Motor neuron (in vitro differentiated cells): ENCODE measurements at regions not wholly inside any gene's neighbourhood (a gene's known extent, or its start where the extent isn't known, plus 50 kb on each side); places are given as distances from the start of the nearest gene placed in this dataset.

Source experiments
- ATAC-seq, 8 experiments: fragments of 200-7000 bp; cut with Tn5 transposase; replicated peaks in 6 of 8; 2 replicates each; pipeline ENCODE4 v1.8.0; 2021; ENCODE audit warnings: mild to moderate bottlenecking in 8 of 8, moderate library complexity in 8 of 8
- H3K27ac ChIP-seq, 2 donors: fragments of 250-450 bp; sonication (Bioruptor Pico); 2 replicates each; pipeline ENCODE4 v1.9.0; 2021; ENCODE audit warnings: antibody characterized with exemption in 2 of 2, mild to moderate bottlenecking in 2 of 2, moderate library complexity in 1 of 2
- H3K4me1 ChIP-seq, 2 donors: fragments of 250-450 bp; sonication (Bioruptor Pico); replicated peaks in 1 of 2; 2 replicates each; pipeline ENCODE4 v1.6.1; 2021; ENCODE audit warnings: antibody characterized with exemption in 2 of 2, mild to moderate bottlenecking in 2 of 2, moderate library complexity in 1 of 2
- H3K4me3 ChIP-seq, 5 donors: fragments of 250-450 bp; sonication (Bioruptor Pico); 2 replicates each; pipeline ENCODE4 v1.9.0; 2021; ENCODE audit warnings: antibody characterized with exemption in 5 of 5, mild to moderate bottlenecking in 5 of 5, moderate library complexity in 4 of 5
- WGBS, 10 experiments: fragments of 450-650 bp; shearing (Covaris generic); methylation state at CpG; one replicate each; pipeline ENCODE4 v1.0.0; 2022; 5-methylcytosine and 5-hydroxymethylcytosine counted together
- in situ Hi-C, 9 experiments: fragments of 400-800 bp; cut with MboI; loops; one replicate each; pipeline ENCODE4 v1.15.0; 2021; ENCODE audit warnings: low sequenced_read_pairs in 9 of 9, low pct_unique_long_range_greater_than_20kb in 2 of 9; ENCODE audit not compliant: unreplicated experiment in 9 of 9

DNA sequence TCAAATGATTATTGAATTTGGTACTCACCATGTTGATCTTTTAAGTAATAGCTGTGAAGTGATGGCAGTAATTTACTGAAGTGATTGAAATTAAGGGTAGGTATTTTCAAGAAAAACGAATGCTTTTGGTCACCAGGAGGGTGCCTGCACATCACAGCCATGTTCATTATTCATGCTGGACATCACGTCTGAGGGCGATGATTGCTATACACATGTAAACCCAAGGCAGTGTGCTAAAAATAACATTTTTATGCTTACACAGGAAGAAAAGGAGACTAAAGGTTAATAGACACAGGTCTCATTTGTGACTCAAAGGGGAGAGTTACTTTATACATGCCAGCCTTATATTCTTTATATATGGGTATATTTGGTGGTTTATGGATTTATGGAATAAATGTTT is 1146.0 kb downstream of the NLGN4X start:
- in situ Hi-C loops = no loop called here
- H3K4me1 ChIP-seq = peaks cover 18 to 28% of the 10 kb centered on the region in 2 donors
- ATAC-seq = peak in 4 of 8 experiments; percentile 14 to 54 (median 37)
- H3K27ac ChIP-seq = no peak overlapping the region
- H3K4me3 ChIP-seq = no peak overlapping the region
- WGBS, 10 experiments = 0 to 46% (median 0%) methylated on average over 1 to 3 of the region's 3 CpGs; no CpG with 5 or more reads in 5 of the 10 experiments

DNA sequence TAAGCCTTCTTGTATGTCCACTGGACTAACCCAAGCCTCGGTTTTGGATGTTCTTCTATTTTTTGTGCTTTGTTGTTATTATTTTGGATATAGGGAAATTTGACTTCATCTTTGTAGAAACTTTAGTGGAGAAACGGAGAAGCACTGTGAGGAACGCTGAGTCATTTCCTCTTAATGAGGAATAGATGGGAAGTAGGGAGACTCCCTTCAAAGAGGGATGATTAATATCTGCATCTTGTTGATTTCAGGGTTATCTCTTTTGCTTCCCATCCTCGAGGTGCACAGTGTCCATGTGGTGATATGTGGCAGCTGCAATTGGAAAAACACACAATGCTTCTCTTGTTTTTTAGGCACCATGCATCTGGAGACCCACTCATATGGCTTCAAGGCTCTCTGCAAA is 1147.9 kb downstream of the NLGN4X start:
- in situ Hi-C loops = no loop called here
- no peak overlapping the region for H3K27ac ChIP-seq

DNA sequence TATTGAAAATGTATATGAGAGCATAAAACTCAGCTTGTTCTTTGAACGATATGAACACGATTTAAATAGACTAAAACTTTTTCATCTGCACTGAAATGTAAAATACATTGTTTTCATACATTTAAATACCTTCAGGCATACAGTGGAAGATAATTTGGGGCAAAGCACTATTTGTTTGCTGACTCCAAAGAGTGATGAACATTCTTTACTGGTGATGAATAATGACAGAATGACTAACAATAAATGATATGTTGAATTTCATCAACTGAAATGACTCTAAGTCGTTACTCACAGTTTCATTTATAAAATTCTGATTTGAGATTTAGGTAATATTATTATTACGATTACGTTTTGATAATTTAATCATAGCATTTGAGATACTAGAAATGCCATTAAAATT is 1160.1 kb downstream of the NLGN4X start:
- no peak overlapping the region for H3K4me3 ChIP-seq
- no peak overlapping the region for H3K27ac ChIP-seq
- WGBS, 10 experiments = 3 to 100% (median 62%) methylated on average over 2 to 5 of the region's 5 CpGs; no CpG with 5 or more reads in 3 of the 10 experiments
- in situ Hi-C loops = no loop called here
- ATAC-seq = no peak
- no peaks in the 10 kb centered on the region for H3K4me1 ChIP-seq

More for the DNA sequence above, 1147.9 kb downstream of the NLGN4X start:
- no peak overlapping the region for H3K4me3 ChIP-seq
- WGBS, 10 experiments = 17 to 100% (median 63%) methylated on average over 1 to 2 of the region's 4 CpGs; no CpG with 5 or more reads in 6 of the 10 experiments
- ATAC-seq = no peak
- peaks cover 18 to 28% of the 10 kb centered on the region in 2 donors for H3K4me1 ChIP-seq

DNA sequence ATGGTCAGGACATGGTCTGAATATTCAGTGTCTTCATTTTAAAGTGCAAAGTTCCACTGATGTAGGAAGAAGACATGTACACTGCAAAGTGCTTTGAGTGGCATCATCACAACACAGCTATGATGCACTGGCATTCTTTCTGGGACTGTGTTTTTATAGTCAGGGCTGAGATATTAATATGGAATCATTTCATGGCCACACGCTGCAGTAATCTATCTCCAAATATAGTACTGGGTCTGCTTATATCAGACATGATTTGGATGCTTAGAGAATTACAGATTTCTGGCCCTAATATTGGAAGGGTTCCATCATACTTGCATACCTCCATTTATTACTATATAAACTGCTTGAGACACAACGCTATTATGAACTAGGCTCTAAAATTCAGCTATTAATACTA is 1170.9 kb downstream of the NLGN4X start:
- H3K4me1 ChIP-seq = no peaks in the 10 kb centered on the region
- in situ Hi-C loops = no loop called here
- WGBS, 10 experiments = 0 to 100% (median 10%) methylated on average over 1 to 2 of the region's 2 CpGs; no CpG with 5 or more reads in 6 of the 10 experiments
- no peak overlapping the region for H3K4me3 ChIP-seq
- ATAC-seq = no peak
- H3K27ac ChIP-seq = no peak overlapping the region

DNA sequence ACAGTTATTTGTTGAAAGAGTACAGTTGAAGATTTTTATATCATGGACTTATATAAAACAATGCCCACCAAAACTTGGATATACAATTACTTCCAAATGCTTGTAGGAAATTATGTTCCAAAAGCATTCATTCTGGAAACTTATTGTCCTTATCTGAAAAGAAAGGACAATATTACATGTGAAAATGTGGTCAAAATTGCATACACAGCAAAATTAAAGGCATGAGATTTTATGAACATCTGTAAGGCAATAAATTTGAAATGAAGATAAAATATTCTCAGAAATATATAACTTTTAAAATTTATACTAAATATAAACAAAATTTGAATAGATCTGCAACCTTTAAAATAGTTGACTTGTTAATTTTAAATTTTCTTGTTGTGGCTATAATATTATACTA is 1173.8 kb downstream of the NLGN4X start:
- in situ Hi-C loops = no loop called here
- no peak for ATAC-seq
- Histone ChIP-seq H3K4me1 (no peaks in the 10 kb centered on the region), H3K4me3 (no peak overlapping the region), H3K27ac (no peak overlapping the region)

DNA sequence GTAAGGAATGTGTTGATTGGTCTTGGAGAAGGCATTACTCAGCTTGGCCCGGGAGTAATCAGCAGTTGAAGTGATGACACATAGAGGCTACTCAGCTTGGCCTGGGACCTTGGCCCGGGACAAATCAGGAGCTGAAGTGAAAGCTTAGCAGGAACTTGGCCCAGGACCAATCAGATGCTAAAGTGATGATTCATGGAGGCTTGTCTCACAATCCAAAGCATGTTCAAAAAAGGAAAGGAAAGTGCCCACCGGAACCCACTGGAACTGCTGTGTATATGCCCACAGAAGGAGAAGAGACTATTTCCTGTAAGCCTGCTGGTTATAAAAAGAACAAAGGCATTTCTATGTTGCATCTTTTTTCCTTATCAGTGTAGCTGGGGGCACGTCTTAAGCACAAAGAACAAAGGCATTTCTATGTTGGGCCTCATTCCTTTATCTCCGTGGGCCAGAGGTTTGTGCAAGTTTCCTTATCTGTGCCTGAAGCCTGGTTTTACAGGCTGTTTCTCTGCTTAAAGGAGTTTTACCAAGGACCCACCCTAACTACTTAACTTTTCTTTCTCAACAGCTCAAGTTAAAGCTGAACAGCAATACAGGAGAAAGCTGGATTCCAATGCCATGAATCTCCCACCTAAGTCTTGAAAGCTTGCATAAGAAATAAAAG is 1176.7 kb downstream of the NLGN4X start:
- H3K4me1 ChIP-seq = no peaks in the 10 kb centered on the region
- in situ Hi-C loops = no loop called here
- no peak overlapping the region for H3K27ac ChIP-seq
- WGBS, 10 experiments = 33 to 85% methylated on average over 1 to 5 of the region's 5 CpGs; no CpG with 5 or more reads in 8 of the 10 experiments
- no peak for ATAC-seq
- H3K4me3 ChIP-seq = no peak overlapping the region

DNA sequence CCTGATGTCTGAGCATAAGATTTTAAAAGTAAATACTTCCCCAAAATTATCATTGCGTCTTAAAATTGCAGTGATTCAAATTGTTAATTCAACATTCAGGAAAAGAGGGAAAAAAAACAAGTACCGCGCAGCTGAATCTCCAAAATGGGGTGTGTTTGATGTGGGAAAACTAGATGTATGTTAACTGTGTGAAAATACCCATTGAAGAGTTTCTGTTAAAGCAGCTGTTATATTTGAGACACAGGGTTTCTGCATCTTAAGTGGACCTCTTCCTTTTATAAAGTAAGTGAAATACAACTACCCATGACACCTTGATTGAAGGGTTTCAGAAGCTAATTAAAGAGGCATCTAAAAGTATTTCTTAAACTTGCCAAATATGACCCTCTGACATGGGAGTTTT is 1186.1 kb downstream of the NLGN4X start:
- in situ Hi-C loops = no loop called here
- ATAC-seq = no peak
- Histone ChIP-seq H3K4me3 (no peak overlapping the region), H3K27ac (no peak overlapping the region), H3K4me1 (no peaks in the 10 kb centered on the region)
- 0 to 100% (median 98%) methylated on average over 1 to 3 of the region's 3 CpGs; no CpG with 5 or more reads in 4 of the 10 experiments for WGBS, 10 experiments

DNA sequence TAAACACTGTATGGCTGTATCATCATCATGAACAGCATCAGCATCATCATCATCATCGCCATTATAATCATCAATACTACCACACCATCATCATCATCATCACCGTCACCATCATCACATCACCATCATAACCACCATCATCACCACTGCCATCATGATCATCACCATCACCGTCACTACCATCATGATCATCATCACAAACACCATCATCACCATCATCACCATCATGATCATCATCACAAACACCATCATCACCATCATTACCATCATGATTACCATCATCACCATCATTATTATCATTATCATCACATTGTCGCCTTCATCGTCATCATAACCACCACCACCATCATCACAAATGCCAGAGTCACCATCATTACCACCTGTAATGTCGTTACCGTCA is 1196.9 kb downstream of the NLGN4X start:
- ATAC-seq = no peak
- Histone ChIP-seq H3K4me1 (no peaks in the 10 kb centered on the region), H3K4me3 (no peak overlapping the region), H3K27ac (no peak overlapping the region)
- in situ Hi-C loops = no loop called here
- WGBS, 10 experiments = 46 to 100% (median 89%) methylated on average over 2 to 3 of the region's 7 CpGs; no CpG with 5 or more reads in 7 of the 10 experiments

DNA sequence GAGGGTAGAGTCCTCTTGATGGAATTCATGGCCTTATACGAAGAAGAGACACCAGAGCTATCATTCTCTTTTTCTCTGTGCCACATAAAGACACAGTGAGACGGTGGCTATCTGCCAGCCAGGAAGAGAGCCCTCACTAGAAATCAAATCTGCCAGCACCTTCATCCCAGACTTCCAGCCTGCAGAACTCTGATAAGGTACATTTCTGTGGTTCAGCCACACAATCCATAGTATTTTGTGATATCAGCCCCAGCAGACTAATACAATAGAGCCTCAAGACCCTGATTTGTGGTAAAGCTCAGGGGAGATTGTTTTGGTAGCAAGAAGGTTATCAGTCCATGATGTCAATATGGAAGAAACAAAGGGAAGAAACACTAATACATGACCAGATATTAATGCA is 1213.2 kb downstream of the NLGN4X start:
- H3K4me3 ChIP-seq = no peak overlapping the region
- no peaks in the 10 kb centered on the region for H3K4me1 ChIP-seq
- no peak overlapping the region for H3K27ac ChIP-seq
- ATAC-seq = no peak
- in situ Hi-C loops = no loop called here
- WGBS, 10 experiments = 0% methylated on average over 1 of the region's 2 CpGs; no CpG with 5 or more reads in 9 of the 10 experiments

DNA sequence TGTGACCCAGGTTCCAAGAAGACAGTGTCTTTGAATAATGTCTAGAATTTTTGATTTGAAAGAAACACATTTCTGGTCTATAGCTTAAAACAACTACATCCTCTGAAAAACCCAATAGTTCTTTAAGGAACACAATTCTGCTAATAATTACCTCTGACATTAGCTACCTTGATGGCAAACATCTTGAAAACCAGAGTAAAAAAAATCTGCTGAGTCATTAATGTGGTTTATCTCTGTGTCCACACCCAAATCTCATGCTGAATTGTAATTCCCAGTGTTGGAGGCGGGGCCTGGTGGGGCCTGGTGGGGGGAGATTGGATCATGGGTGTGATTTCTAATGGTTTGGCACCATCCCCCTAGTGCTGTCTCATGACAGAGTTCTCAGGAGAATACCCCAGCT is 1233.8 kb downstream of the NLGN4X start:
- H3K27ac ChIP-seq = no peak overlapping the region
- ATAC-seq = no peak
- no peak overlapping the region for H3K4me3 ChIP-seq
- WGBS, 10 experiments = no CpG with 5 or more reads among the region's 1 CpG
- H3K4me1 ChIP-seq = no peaks in the 10 kb centered on the region
- in situ Hi-C loops = no loop called here

DNA sequence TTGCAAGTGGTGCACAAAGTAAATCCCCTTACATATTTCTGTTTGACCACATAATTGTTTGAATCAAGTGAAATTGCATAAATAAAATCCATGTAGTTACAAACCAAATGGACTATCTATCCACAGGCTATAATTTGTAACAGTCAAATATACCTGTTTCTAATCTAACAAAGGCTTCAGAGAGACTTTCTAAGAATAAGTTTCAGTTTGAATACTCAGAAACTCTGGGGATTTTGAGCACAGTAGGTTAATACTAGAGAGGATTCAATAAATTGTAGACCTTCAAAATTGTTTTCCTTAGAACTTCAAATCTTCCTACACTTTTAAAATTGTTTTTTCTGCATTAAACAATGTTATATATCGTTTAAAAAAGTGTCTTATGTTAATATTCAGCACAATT is 1250.1 kb downstream of the NLGN4X start:
- WGBS, 10 experiments = 0 to 100% (median 29%) methylated on average over 1 of the region's 1 CpG; no CpG with 5 or more reads in 5 of the 10 experiments
- Histone ChIP-seq H3K4me1 (no peaks in the 10 kb centered on the region), H3K27ac (no peak overlapping the region), H3K4me3 (no peak overlapping the region)
- no peak for ATAC-seq
- in situ Hi-C loops = no loop called here

DNA sequence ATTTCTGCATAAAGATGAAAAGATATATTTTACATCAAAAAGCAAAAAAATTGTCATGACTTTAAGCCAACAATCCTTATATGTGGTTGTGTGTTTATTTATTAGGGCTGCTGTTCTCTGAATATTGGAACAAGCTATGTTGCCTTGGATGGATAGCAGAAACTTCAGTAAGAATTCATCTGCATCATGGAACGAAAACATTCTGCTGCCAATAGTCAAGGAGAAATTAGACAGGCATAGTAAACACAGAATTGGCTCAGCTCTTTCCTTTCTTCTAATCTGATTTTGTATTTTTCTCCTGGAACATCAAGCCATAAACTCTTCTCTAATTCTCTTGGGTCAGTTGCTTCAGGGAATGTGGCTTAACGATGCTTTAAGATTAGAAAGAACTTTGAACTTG is 1257.0 kb downstream of the NLGN4X start:
- ATAC-seq = no peak
- WGBS, 10 experiments = 0 to 100% (median 80%) methylated on average over 1 to 2 of the region's 2 CpGs; no CpG with 5 or more reads in 3 of the 10 experiments
- no peak overlapping the region for H3K27ac ChIP-seq
- in situ Hi-C loops = no loop called here
- no peaks in the 10 kb centered on the region for H3K4me1 ChIP-seq
- no peak overlapping the region for H3K4me3 ChIP-seq

DNA sequence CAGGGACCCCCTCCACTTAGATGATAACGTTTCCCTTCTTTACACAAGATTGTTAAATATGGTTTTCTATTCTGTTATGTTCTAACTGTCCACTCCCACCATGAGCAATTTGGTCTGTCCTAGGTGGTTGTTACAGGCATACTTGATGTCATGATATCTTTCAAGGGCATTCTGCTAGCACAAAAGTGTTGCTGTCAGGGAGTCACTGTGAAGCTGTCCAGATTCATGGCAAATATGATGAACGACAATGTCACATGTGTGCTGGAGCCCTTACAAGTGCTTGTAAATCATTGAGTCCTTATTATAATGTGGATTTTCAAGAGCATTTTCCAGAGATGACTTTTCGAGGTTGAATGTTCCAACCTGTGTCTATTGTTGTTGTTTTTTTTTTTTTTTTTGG is 1250.7 kb upstream of the PRKX start:
- 0 to 82% (median 50%) methylated on average over 1 to 3 of the region's 3 CpGs; no CpG with 5 or more reads in 5 of the 10 experiments for WGBS, 10 experiments
- H3K4me3 ChIP-seq = no peak overlapping the region
- no peaks in the 10 kb centered on the region for H3K4me1 ChIP-seq
- no peak overlapping the region for H3K27ac ChIP-seq
- in situ Hi-C loops = no loop called here
- ATAC-seq = peak in 2 of 8 experiments; percentile 47 to 52

DNA sequence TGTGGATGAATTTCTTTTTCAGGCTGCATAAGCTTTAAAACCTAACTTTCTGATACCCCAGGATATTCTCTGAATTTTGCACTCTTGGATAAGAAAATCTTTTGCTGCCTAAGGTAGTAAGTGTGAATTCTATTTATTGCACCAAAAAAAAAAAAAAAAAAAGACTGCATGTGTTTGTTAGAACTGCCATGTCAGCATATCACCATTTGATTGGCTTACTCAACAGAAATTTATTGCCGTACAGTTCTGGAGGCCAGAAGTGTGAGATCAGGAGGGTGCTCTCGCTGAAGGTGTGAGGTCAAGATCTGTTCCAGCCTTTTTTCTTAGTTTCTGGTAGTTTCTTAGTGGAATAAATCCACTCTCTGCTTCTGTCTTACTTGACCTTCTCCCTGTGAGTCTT is 1250.0 kb upstream of the PRKX start:
- in situ Hi-C loops = no loop called here
- WGBS, 10 experiments = 40 to 100% (median 86%) methylated on average over 1 to 2 of the region's 2 CpGs; no CpG with 5 or more reads in 7 of the 10 experiments
- H3K4me3 ChIP-seq = no peak overlapping the region
- no peak for ATAC-seq
- no peak overlapping the region for H3K27ac ChIP-seq
- no peaks in the 10 kb centered on the region for H3K4me1 ChIP-seq
